SKM-1 treated with dmso at 0.1 percent for 144 hours (cell line): ENCODE measurements at regions not wholly inside any gene's neighbourhood (a gene's known extent, or its start where the extent isn't known, plus 50 kb on each side); places are given as distances from the start of the nearest gene placed in this dataset.
"Not testable (repeated sequence)": the region's sequence is repeated elsewhere in the genome, so short reads cannot be mapped to it uniquely, and the experiment has no call there.

ENCODE experiments used
- DNase-seq: peaks from one replicate; lab custom pipeline; 2025; ENCODE audit not compliant: unreplicated experiment; lab: John Stamatoyannopoulos, UW

GRCh38 chr21:30104241-30104640, 62.4 kb downstream of the CLDN17 start:
- no peak for DNase-seq

- DNase-seq, result no peak
Observed at GRCh38 chr21:30102871-30103270, 63.7 kb downstream of the CLDN17 start.

- no peak for DNase-seq
Observed at GRCh38 chr21:30101967-30102366, 64.6 kb downstream of the CLDN17 start.

- no peak for DNase-seq
Observed at GRCh38 chr21:30097791-30098190, 68.8 kb downstream of the CLDN17 start.

- no peak for DNase-seq
Observed at GRCh38 chr21:30083225-30083945, 83.2 kb downstream of the CLDN17 start.

- DNase-seq, result no peak
Observed at GRCh38 chr21:30081506-30081905, 85.1 kb downstream of the CLDN17 start.

GRCh38 chr21:30072496-30072895, 94.1 kb downstream of the CLDN17 start:
- DNase-seq, result no peak

- DNase-seq, result no peak
Observed at GRCh38 chr21:30058928-30059327, 107.7 kb downstream of the CLDN17 start.

- DNase-seq, result no peak
Observed at GRCh38 chr21:30057108-30057507, 109.5 kb downstream of the CLDN17 start.

- no peak for DNase-seq
Observed at GRCh38 chr21:30048570-30048969, 108.8 kb upstream of the GRIK1 start.

GRCh38 chr21:30044447-30045064, 104.8 kb upstream of the GRIK1 start:
- peak; percentile 24 for DNase-seq

- DNase-seq, result no peak
Observed at GRCh38 chr21:30042443-30042842, 102.6 kb upstream of the GRIK1 start.

- no peak for DNase-seq
Observed at GRCh38 chr21:30033441-30033840, 93.6 kb upstream of the GRIK1 start.

- no peak for DNase-seq
Observed at GRCh38 chr21:30030416-30030815, 90.6 kb upstream of the GRIK1 start.

GRCh38 chr21:30028537-30028936, 88.7 kb upstream of the GRIK1 start:
- DNase-seq, result no peak

GRCh38 chr21:30027986-30028385, 88.2 kb upstream of the GRIK1 start:
- no peak for DNase-seq

GRCh38 chr21:30023056-30023455, 83.3 kb upstream of the GRIK1 start:
- not testable (repeated sequence) for DNase-seq

GRCh38 chr21:30014886-30015285, 75.1 kb upstream of the GRIK1 start:
- no peak for DNase-seq

- DNase-seq, result no peak
Observed at GRCh38 chr21:29991624-29992023, 51.8 kb upstream of the GRIK1 start.

GRCh38 chr21:29989634-29990234, 49.9 kb upstream of the GRIK1 start:
- no peak for DNase-seq
